Right lobe of liver (tissue), 4 donors: ENCODE measurements at regions not wholly inside any gene's neighbourhood (a gene's known extent, or its start where the extent isn't known, plus 50 kb on each side); places are given as distances from the start of the nearest gene placed in this dataset.

Experiments
- POLR2A ChIP-seq: fragments of 450-650 bp; IDR thresholded peaks from one replicate; pipeline ENCODE4 v1.6.1; 2017; ENCODE audit warnings: antibody characterized with exemption, mild to moderate bottlenecking
- TF ChIP-seq, protein P1 (sequence below), 4 donors: fragments of 200-600 bp in 3 of 4; fragments of 450-650 bp in 1 of 4; IDR thresholded peaks; one replicate each; pipeline versions ENCODE4 v1.5.1 to v1.8.0; 2016 to 2022; ENCODE audit warnings: antibody characterized with exemption in 4 of 4, mild to moderate bottlenecking in 2 of 4
- donor health status: DM: no; HTN: no; CAD: no.
- donor health status: DM: no; HTN: no; CAD: no.
- donor health status: DM: no; HTN: yes; CAD: no.

- TF ChIP-seq, protein P1, sequence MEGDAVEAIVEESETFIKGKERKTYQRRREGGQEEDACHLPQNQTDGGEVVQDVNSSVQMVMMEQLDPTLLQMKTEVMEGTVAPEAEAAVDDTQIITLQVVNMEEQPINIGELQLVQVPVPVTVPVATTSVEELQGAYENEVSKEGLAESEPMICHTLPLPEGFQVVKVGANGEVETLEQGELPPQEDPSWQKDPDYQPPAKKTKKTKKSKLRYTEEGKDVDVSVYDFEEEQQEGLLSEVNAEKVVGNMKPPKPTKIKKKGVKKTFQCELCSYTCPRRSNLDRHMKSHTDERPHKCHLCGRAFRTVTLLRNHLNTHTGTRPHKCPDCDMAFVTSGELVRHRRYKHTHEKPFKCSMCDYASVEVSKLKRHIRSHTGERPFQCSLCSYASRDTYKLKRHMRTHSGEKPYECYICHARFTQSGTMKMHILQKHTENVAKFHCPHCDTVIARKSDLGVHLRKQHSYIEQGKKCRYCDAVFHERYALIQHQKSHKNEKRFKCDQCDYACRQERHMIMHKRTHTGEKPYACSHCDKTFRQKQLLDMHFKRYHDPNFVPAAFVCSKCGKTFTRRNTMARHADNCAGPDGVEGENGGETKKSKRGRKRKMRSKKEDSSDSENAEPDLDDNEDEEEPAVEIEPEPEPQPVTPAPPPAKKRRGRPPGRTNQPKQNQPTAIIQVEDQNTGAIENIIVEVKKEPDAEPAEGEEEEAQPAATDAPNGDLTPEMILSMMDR (IDR thresholded peaks at IDR 0.05): no peak
- TF ChIP-seq POLR2A: no peak
Observed at GRCh38 chr6:58290177-58290576, 972.7 kb downstream of the PRIM2 start.
